HepG2 (cell line): ENCODE measurements at regions not wholly inside any gene's neighbourhood (a gene's known extent, or its start where the extent isn't known, plus 50 kb on each side); places are given as distances from the start of the nearest gene placed in this dataset.

ENCODE experiments used
- ATAC-seq: fragments of 200-7000 bp; cut with Tn5 transposase; 3 replicates; pipeline ENCODE4 v1.9.1; 2020; ENCODE audit warnings: mild to moderate bottlenecking, moderate library complexity
- BruUV-seq: library from RNA; stranded (reverse); fragments of 400-500 nt; replicated peaks from 2 replicates; lab custom pipeline; 2021; lab: Mats Ljungman, UMichigan
- CTCF ChIA-PET: fragments of 300-600 bp; formaldehyde crosslinking; extraction: SDS; loops from one replicate; lab custom pipeline; 2021; ENCODE audit warnings: low total read pairs, inconsistent platforms, low intra/inter-chr PET ratio; lab: Yijun Ruan, JAX
- POLR2A ChIA-PET: fragments of 350-600 bp; sonication (Branson Sonifier 250); formaldehyde crosslinking; loops from one replicate; lab custom pipeline; 2020; ENCODE audit warnings: antibody characterized with exemption, inconsistent platforms; lab: Yijun Ruan, JAX
- DNase-seq: peaks from one replicate; pipeline ENCODE4 v3.0.0-alpha.2; 2015; ENCODE audit warnings: low spot score
- FAIRE-seq: peaks from 3 replicates; lab custom pipeline; 2011; peaks lifted over from hg19 to GRCh38; lab: Jason Lieb, UNC
- H2AFZ ChIP-seq: one replicate; pipeline ENCODE4 v1.6.1; 2011; ENCODE audit warnings: low read length, inconsistent platforms
- H3K27ac ChIP-seq: fragments of 300-600 bp; 3 replicates; pipeline ENCODE4 v1.8.0; 2011; ENCODE audit warnings: mixed run types, mild to moderate bottlenecking, mixed read lengths, low read length, inconsistent platforms; ENCODE audit not compliant: insufficient read depth; ENCODE audit errors: extremely low read length
- H3K27me3 ChIP-seq, 2 experiments: fragments of 200-600 bp in 1 of 2; 2 replicates in 1 of 2; 3 replicates in 1 of 2; pipeline versions ENCODE4 v1.6.0 to v1.8.0; 2011; ENCODE audit warnings: low read length in 2 of 2, mild to moderate bottlenecking in 2 of 2, moderate library complexity in 2 of 2, inconsistent platforms in 1 of 2; ENCODE audit not compliant: insufficient read depth in 2 of 2, control insufficient read depth in 1 of 2
- H3K36me3 ChIP-seq, 2 experiments: fragments of 200-600 bp in 1 of 2; replicated peaks in 1 of 2; 2 replicates in 1 of 2; 3 replicates in 1 of 2; pipeline versions ENCODE4 v1.5.1 to v1.8.0; 2011; ENCODE audit warnings: low read length in 2 of 2, inconsistent platforms in 1 of 2; ENCODE audit not compliant: insufficient read depth in 2 of 2, control insufficient read depth in 1 of 2
- H3K4me1 ChIP-seq: 2 replicates; pipeline ENCODE4 v1.5.1; 2012; ENCODE audit warnings: low read length, inconsistent platforms; ENCODE audit not compliant: insufficient read depth
- H3K4me2 ChIP-seq: 2 replicates; pipeline ENCODE4 v1.6.0; 2011; ENCODE audit warnings: low read depth, low read length, inconsistent platforms
- H3K4me3 ChIP-seq, 3 experiments: fragments of 200-600 bp in 1 of 3; sonication (generic), shearing (Covaris generic) in 1 of 3; replicated peaks in 1 of 3; 2 replicates each; pipeline ENCODE4 v1.5.1; 2011 to 2016; ENCODE audit warnings: low read length in 3 of 3, inconsistent platforms in 2 of 3, low read depth in 2 of 3, mild to moderate bottlenecking in 2 of 3, control low read depth in 1 of 3, mixed read lengths in 1 of 3; ENCODE audit not compliant: insufficient read depth in 1 of 3
- H3K79me2 ChIP-seq: one replicate; pipeline ENCODE4 v1.6.1; 2011; ENCODE audit warnings: low read length, inconsistent platforms; ENCODE audit not compliant: insufficient read depth
- H3K9ac ChIP-seq: 2 replicates; pipeline ENCODE4 v1.6.0; 2011; ENCODE audit warnings: mild to moderate bottlenecking, low read depth, low read length, inconsistent platforms; ENCODE audit not compliant: insufficient read depth
- H3K9me3 ChIP-seq: 2 replicates; pipeline ENCODE4 v1.5.1; 2012; ENCODE audit warnings: mild to moderate bottlenecking, low read length
- H4K20me1 ChIP-seq: 2 replicates; pipeline ENCODE4 v1.6.0; 2011; ENCODE audit warnings: inconsistent platforms, mild to moderate bottlenecking, low read length, moderate library complexity; ENCODE audit not compliant: insufficient read depth
- CREB1 ChIP-seq, 2 experiments: fragments of 450-650 bp in 1 of 2; IDR thresholded peaks; 2 replicates each; pipeline ENCODE4 v1.6.1; 2016 to 2017; ENCODE audit warnings: control low read depth in 1 of 2, mild to moderate bottlenecking in 1 of 2, missing compliant biosample characterization in 1 of 2, missing genetic modification characterization in 1 of 2
- HNRNPL ChIP-seq: fragments of 200-400 bp; formaldehyde crosslinking; IDR thresholded peaks from 2 replicates; pipeline ENCODE4 v1.6.1; 2017; ENCODE audit warnings: mild to moderate bottlenecking, low read depth, low read length
- KAT8 ChIP-seq: IDR thresholded peaks from 2 replicates; pipeline ENCODE4 v1.6.1; 2016; ENCODE audit warnings: missing genetic modification reagents, missing compliant biosample characterization
- KDM5A ChIP-seq: fragments of 200-600 bp; sonication (generic); IDR thresholded peaks from 2 replicates; pipeline ENCODE4 v1.7.0; 2018; ENCODE audit warnings: antibody characterized with exemption, mild to moderate bottlenecking, low read length, borderline replicate concordance
- MAFK ChIP-seq, 2 experiments: IDR thresholded peaks in 1 of 2; conservative IDR thresholded peaks in 1 of 2; 2 replicates each; pipeline ENCODE4 v1.6.1; 2011; ENCODE audit warnings: improper control_type of control experiment in 2 of 2, low read length in 2 of 2
- MIER3 ChIP-seq: IDR thresholded peaks from 2 replicates; pipeline ENCODE4 v1.6.1; 2016; ENCODE audit warnings: missing compliant biosample characterization, borderline replicate concordance
- NR2F6 ChIP-seq, 2 experiments: IDR thresholded peaks; 2 replicates each; pipeline ENCODE4 v1.6.1; 2016; ENCODE audit warnings: antibody characterized with exemption in 1 of 2, mild to moderate bottlenecking in 1 of 2
- PAWR ChIP-seq: sonication (generic); formaldehyde crosslinking; IDR thresholded peaks from 2 replicates; pipeline ENCODE4 v1.4.0; 2020; ENCODE audit warnings: missing genetic modification reagents, mild to moderate bottlenecking, borderline replicate concordance
- PHF21A ChIP-seq: sonication (generic); formaldehyde crosslinking; IDR thresholded peaks from 2 replicates; pipeline ENCODE4 v1.5.0; 2020; ENCODE audit warnings: mild to moderate bottlenecking, missing genetic modification reagents
- POLR2AphosphoS5 ChIP-seq: IDR thresholded peaks from 2 replicates; pipeline ENCODE4 v1.6.1; 2012; ENCODE audit warnings: low read depth, low read length
- REXO4 ChIP-seq: sonication (generic); formaldehyde crosslinking; IDR thresholded peaks from 2 replicates; pipeline ENCODE4 v1.8.0; 2022; ENCODE audit warnings: missing genetic modification reagents, mild to moderate bottlenecking, borderline replicate concordance
- SIN3A ChIP-seq: IDR thresholded peaks from 2 replicates; pipeline ENCODE4 v1.6.1; 2011; ENCODE audit warnings: low read depth, mild to moderate bottlenecking, control low read depth, low read length, borderline replicate concordance
- SPEN ChIP-seq: sonication (generic); formaldehyde crosslinking; IDR thresholded peaks from 2 replicates; pipeline ENCODE4 v1.5.1; 2020; ENCODE audit warnings: low read depth, mild to moderate bottlenecking, missing genetic modification reagents
- U2AF1 ChIP-seq: fragments of 200-400 bp; formaldehyde crosslinking; optimal IDR thresholded peaks from 2 replicates; pipeline ENCODE3; 2017; ENCODE audit warnings: mild to moderate bottlenecking, low read depth, low read length
- ZNF776 ChIP-seq: sonication (generic); formaldehyde crosslinking; IDR thresholded peaks from 2 replicates; pipeline ENCODE4 v1.4.0; 2020; ENCODE audit warnings: mild to moderate bottlenecking, missing genetic modification reagents
- ZNF782 ChIP-seq: sonication (generic); formaldehyde crosslinking; IDR thresholded peaks from 2 replicates; pipeline ENCODE4 v1.4.0; 2020; ENCODE audit warnings: missing genetic modification reagents, mild to moderate bottlenecking, borderline replicate concordance
- ZNF839 ChIP-seq: sonication (generic); formaldehyde crosslinking; IDR thresholded peaks from 2 replicates; pipeline ENCODE4 v1.4.0; 2020; ENCODE audit warnings: missing genetic modification reagents, mild to moderate bottlenecking, borderline replicate concordance
- ZSCAN29 ChIP-seq: sonication (generic); formaldehyde crosslinking; conservative IDR thresholded peaks from 2 replicates; pipeline ENCODE4 v1.4.0; 2020; ENCODE audit warnings: mild to moderate bottlenecking, missing genetic modification reagents
- WGBS: methylation state at CpG from one replicate; pipeline ENCODE4 v1.1.6; 2017; ENCODE audit warnings: low lambda C conversion rate; 5-methylcytosine and 5-hydroxymethylcytosine counted together
- in situ Hi-C: cut with HindIII; loops from 2 replicates; pipeline ENCODE4 v1.10.0; 2017; ENCODE audit warnings: low pct_unique_long_range_greater_than_20kb; ENCODE audit not compliant: extremely low pct_ligation_motif_present
- intact Hi-C: fragments of 100-400 bp; cut with micrococcal nuclease; formaldehyde crosslinking; loops from one replicate; pipeline ENCODE4 v1.10.0; 2022; ENCODE audit not compliant: unreplicated experiment
- TF ChIP-seq, protein P1 (sequence below): sonication (generic); formaldehyde crosslinking; IDR thresholded peaks from 2 replicates; pipeline ENCODE4 v1.4.0; 2020; ENCODE audit warnings: missing genetic modification reagents
- TF ChIP-seq, protein P2 (sequence below): IDR thresholded peaks from 2 replicates; pipeline ENCODE4 v1.6.1; 2012; ENCODE audit warnings: low read depth, low read length, improper control_type of control experiment

DNA sequence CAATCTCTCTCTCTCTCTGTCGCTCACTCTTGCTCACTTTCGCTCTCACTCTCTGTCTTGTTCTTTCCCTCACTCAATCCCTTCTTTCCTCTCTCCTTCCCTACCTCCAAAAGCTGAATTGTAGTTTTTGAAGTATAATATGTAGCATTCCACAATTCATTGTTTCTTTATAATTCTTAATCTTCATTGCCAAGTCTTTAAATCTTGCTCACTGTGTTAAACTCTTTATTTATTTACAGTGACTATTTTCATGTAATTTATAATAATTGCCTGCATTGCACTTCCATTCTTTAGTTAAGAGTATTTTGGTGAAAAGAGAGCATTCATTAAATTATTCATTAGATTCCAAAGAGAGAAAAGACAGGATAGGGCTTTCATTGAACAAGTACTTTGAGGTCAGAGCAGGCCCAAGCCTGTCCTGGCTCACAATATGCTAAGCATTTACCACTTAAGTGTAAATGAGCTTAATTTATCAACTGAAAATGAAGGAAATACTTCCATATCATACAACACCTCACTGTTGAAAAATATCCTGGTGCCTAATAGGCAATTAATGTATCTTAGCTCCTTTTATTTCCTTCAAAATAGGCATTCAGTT is 257.4 kb upstream of the SLITRK1 start (continued):
- TF ChIP-seq, protein P1, sequence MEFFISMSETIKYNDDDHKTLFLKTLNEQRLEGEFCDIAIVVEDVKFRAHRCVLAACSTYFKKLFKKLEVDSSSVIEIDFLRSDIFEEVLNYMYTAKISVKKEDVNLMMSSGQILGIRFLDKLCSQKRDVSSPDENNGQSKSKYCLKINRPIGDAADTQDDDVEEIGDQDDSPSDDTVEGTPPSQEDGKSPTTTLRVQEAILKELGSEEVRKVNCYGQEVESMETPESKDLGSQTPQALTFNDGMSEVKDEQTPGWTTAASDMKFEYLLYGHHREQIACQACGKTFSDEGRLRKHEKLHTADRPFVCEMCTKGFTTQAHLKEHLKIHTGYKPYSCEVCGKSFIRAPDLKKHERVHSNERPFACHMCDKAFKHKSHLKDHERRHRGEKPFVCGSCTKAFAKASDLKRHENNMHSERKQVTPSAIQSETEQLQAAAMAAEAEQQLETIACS (CRISPR knock-in tag) = no peak
- TF ChIP-seq HNRNPL (no peak), ZSCAN29 (CRISPR knock-in tag) (no peak), KDM5A (no peak), MIER3 (CRISPR knock-in tag) (no peak), ZNF839 (CRISPR knock-in tag) (no peak), NR2F6 (IDR thresholded peaks at IDR 0.05) (no peak), NR2F6 (CRISPR knock-in tag; IDR thresholded peaks at IDR 0.05) (no peak), SIN3A (no peak)
- TF ChIP-seq, protein P2, sequence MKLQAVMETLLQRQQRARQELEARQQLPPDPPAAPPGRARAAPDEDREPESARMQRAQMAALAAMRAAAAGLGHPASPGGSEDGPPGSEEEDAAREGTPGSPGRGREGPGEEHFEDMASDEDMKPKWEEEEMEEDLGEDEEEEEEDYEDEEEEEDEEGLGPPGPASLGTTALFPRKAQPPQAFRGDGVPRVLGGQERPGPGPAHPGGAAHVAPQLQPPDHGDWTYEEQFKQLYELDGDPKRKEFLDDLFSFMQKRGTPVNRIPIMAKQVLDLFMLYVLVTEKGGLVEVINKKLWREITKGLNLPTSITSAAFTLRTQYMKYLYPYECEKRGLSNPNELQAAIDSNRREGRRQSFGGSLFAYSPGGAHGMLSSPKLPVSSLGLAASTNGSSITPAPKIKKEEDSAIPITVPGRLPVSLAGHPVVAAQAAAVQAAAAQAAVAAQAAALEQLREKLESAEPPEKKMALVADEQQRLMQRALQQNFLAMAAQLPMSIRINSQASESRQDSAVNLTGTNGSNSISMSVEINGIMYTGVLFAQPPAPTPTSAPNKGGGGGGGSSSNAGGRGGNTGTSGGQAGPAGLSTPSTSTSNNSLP = no peak

DNA sequence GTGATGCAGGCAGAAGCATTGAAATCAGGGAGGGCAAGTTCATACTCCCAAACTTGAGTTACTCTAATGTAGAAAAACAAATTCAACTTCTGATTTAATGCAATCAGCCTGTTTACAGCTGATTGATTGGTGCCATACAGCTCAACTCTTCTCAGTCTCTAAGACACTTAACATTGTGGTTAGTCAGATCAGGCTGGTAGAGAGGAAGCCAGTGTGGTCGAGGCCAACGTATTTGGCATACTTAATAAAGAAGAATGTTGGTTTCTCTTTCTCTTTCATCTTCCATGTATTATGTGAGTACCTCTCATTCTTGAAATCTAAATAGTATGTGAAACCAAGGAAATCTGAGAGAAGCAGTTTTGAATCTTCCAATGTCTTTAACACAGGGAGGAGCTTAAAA is 255.0 kb upstream of the SLITRK1 start:
- FAIRE-seq = no peak
- H3K36me3 ChIP-seq = no peaks in the 10 kb centered on the region
- 2% methylated on average over 2 of the region's 2 CpGs for WGBS
- ATAC-seq = no peak
- 0 out of 2 replicates have a peak, but pooled peaks cover 3% of the 10 kb centered on the region for H3K9me3 ChIP-seq
- no peak overlapping the region for H3K4me3 ChIP-seq
- DNase-seq = no peak
- CTCF ChIA-PET = no interaction called here
- H3K9ac ChIP-seq = no peak overlapping the region
- POLR2A ChIA-PET = no interaction called here
- in situ Hi-C loops (no loop called here), intact Hi-C loops (no loop called here)
- H3K79me2 ChIP-seq = no peaks in the 10 kb centered on the region
- H3K4me1 ChIP-seq = no peaks in the 10 kb centered on the region
- BruUV-seq = no TSS peak
- no peaks in the 10 kb centered on the region for H3K27me3 ChIP-seq
- no peaks in the 10 kb centered on the region for H4K20me1 ChIP-seq
- no peak overlapping the region for H2AFZ ChIP-seq
- H3K4me2 ChIP-seq = no peak overlapping the region
- no peak for TF ChIP-seq ZNF782 (CRISPR knock-in tag)
- no peak for TF ChIP-seq SPEN
- no peak for TF ChIP-seq MAFK (conservative IDR thresholded peaks at IDR 0.05 in 1 of 2, IDR thresholded peaks at IDR 0.05 in 1 of 2; ENCODE audit: low read length in 2 of 2)
- TF ChIP-seq PAWR = no peak
- TF ChIP-seq U2AF1 = no peak
- no peak for TF ChIP-seq POLR2AphosphoS5
- TF ChIP-seq PHF21A (CRISPR knock-in tag) = no peak
- no peak for TF ChIP-seq KAT8 (CRISPR knock-in tag)
- no peak for TF ChIP-seq CREB1 (IDR thresholded peaks at IDR 0.05)
- TF ChIP-seq CREB1 (CRISPR knock-in tag; IDR thresholded peaks at IDR 0.05) = no peak
- no peak for TF ChIP-seq ZNF776 (CRISPR knock-in tag)
- no peak for TF ChIP-seq REXO4 (CRISPR knock-in tag)
- H3K27ac ChIP-seq = no peak overlapping the region
